SU-DHL-6 (cell line): ENCODE measurements at regions not wholly inside any gene's neighbourhood (a gene's known extent, or its start where the extent isn't known, plus 50 kb on each side); places are given as distances from the start of the nearest gene placed in this dataset.
"Not testable (repeated sequence)": the region's sequence is repeated elsewhere in the genome, so short reads cannot be mapped to it uniquely, and the experiment has no call there.

ENCODE experiments used
- H2AFZ ChIP-seq: fragments of 200-600 bp; sonication (generic); 2 replicates; pipeline ENCODE4 v1.6.1; 2014; ENCODE audit warnings: low read depth, mild to moderate bottlenecking, moderate library complexity, mixed read lengths, antibody characterized with exemption, low read length; ENCODE audit not compliant: severe bottlenecking
- H3F3A ChIP-seq: fragments of 200-600 bp; shearing (Covaris generic); 2 replicates; pipeline ENCODE4 v1.6.0; 2016; ENCODE audit warnings: antibody characterized with exemption, mild to moderate bottlenecking; ENCODE audit not compliant: insufficient read depth
- H3K27ac ChIP-seq: fragments of 200-600 bp; sonication (generic); 2 replicates; pipeline ENCODE4 v1.5.1; 2016; ENCODE audit warnings: low read depth, mild to moderate bottlenecking, low read length, moderate library complexity, mixed read lengths
- H3K27me3 ChIP-seq: fragments of 200-600 bp; sonication (generic), shearing (Covaris generic); 2 replicates; pipeline ENCODE4 v1.6.0; 2014; ENCODE audit warnings: mild to moderate bottlenecking, low read length
- H3K36me3 ChIP-seq: fragments of 200-600 bp; sonication (generic); 2 replicates; pipeline ENCODE4 v1.6.1; 2014; ENCODE audit warnings: mild to moderate bottlenecking, low read length, mixed read lengths
- H3K4me2 ChIP-seq: fragments of 300-600, 200-600 bp; shearing (Covaris generic), sonication (generic); 2 replicates; pipeline ENCODE4 v1.6.0; 2014; ENCODE audit warnings: low read length, low read depth, mild to moderate bottlenecking; ENCODE audit not compliant: poor library complexity, severe bottlenecking
- H3K4me3 ChIP-seq: fragments of 200-600 bp; sonication (generic); 2 replicates; pipeline ENCODE4 v1.5.1; 2014; ENCODE audit warnings: antibody characterized with exemption, low read length, mild to moderate bottlenecking, mixed read lengths; ENCODE audit not compliant: insufficient read depth, poor library complexity, severe bottlenecking
- H3K79me2 ChIP-seq: fragments of 200-600 bp; sonication (generic); 2 replicates; pipeline ENCODE4 v1.6.1; 2014; ENCODE audit warnings: mild to moderate bottlenecking, low read length, moderate library complexity; ENCODE audit not compliant: insufficient read depth
- H3K9ac ChIP-seq: fragments of 200-600 bp; sonication (generic); 2 replicates; pipeline ENCODE4 v1.7.0; 2014; ENCODE audit warnings: mild to moderate bottlenecking, low read length
- H3K9me2 ChIP-seq: fragments of 200-600 bp; sonication (generic); replicated peaks from 2 replicates; pipeline ENCODE4 v1.6.1; 2014; ENCODE audit warnings: low read length; ENCODE audit not compliant: insufficient read depth
- H3K9me3 ChIP-seq: fragments of 200-600 bp; sonication (generic); 2 replicates; pipeline ENCODE4 v1.6.1; 2014; ENCODE audit warnings: low read length, mixed read lengths; ENCODE audit not compliant: insufficient read depth
- H4K20me1 ChIP-seq: fragments of 200-600 bp; sonication (generic); 2 replicates; pipeline ENCODE4 v1.6.1; 2014; ENCODE audit warnings: low read depth, mild to moderate bottlenecking, antibody characterized with exemption, low read length, moderate library complexity, mixed read lengths
- CTCF ChIP-seq: fragments of 200-600 bp; sonication (generic); IDR thresholded peaks from one replicate; pipeline ENCODE4 v1.5.1; 2017; ENCODE audit warnings: antibody characterized with exemption, mild to moderate bottlenecking, low read length, moderate library complexity; ENCODE audit not compliant: insufficient read depth, poor library complexity, severe bottlenecking
- EZH2phosphoT487 ChIP-seq: fragments of 200-600 bp; sonication (generic), shearing (Covaris generic); conservative IDR thresholded peaks from 2 replicates; pipeline ENCODE4 v1.6.1; 2018; ENCODE audit warnings: mild to moderate bottlenecking, antibody characterized with exemption, low read length, moderate library complexity, mixed read lengths

GRCh38 chr5:110309222-110309621 lies 417.2 kb downstream of the TMEM232 start:
- Histone ChIP-seq H3K27ac (no peak overlapping the region), H3K9ac (no peak overlapping the region), H3K4me2 (no peak overlapping the region), H3K36me3 (no peaks in the 10 kb centered on the region), H3K9me3 (no peaks in the 10 kb centered on the region), H3K4me3 (no peak overlapping the region), H4K20me1 (no peaks in the 10 kb centered on the region), H2AFZ (no peak overlapping the region), H3K27me3 (no peaks in the 10 kb centered on the region), H3K9me2 (no peaks in the 10 kb centered on the region), H3K79me2 (no peaks in the 10 kb centered on the region), H3F3A (no peaks in the 10 kb centered on the region)
- TF ChIP-seq CTCF (no peak), EZH2phosphoT487 (no peak)

DNA sequence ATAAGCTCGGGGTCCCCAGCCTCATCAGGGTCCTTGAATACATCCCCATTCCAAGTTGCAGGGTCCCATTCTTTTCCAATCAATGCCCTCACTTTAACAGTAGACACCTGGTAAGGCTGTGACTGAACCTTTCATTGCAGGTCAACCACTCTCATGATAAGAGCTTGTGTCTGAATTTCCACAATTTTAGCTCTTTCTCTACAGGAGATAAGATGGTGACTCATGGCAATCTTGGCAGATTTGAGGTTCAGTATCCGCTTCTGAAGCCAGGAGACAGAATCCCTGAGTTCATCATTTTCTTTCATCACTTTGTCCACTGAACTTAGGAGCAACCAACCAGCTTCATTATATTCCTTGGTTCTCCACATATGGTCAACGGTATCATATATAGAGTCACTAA lies 409.9 kb downstream of the TMEM232 start:
- not testable (repeated sequence) for H3K79me2 ChIP-seq, H3K9me3 ChIP-seq, H3K4me2 ChIP-seq, H3K27me3 ChIP-seq, H3K27ac ChIP-seq, H2AFZ ChIP-seq, H3K9me2 ChIP-seq, H3K4me3 ChIP-seq, H3K9ac ChIP-seq, H3K36me3 ChIP-seq, H3F3A ChIP-seq, H4K20me1 ChIP-seq

- H3K9me3 ChIP-seq, result no peaks in the 10 kb centered on the region
- H3K79me2 ChIP-seq, result no peaks in the 10 kb centered on the region
- no peak for TF ChIP-seq CTCF
- no peak for TF ChIP-seq EZH2phosphoT487
- H3K27ac ChIP-seq, result no peak overlapping the region
- H3K4me2 ChIP-seq, result no peak overlapping the region
- H3K27me3 ChIP-seq, result no peaks in the 10 kb centered on the region
- no peaks in the 10 kb centered on the region for H3K9me2 ChIP-seq
- no peaks in the 10 kb centered on the region for H3K36me3 ChIP-seq
- no peak overlapping the region for H3K4me3 ChIP-seq
- H4K20me1 ChIP-seq, result no peaks in the 10 kb centered on the region
- no peaks in the 10 kb centered on the region for H3F3A ChIP-seq
- H2AFZ ChIP-seq, result no peak overlapping the region
- H3K9ac ChIP-seq, result no peak overlapping the region
Observed at GRCh38 chr5:110321117-110321516, 405.4 kb downstream of the TMEM232 start.

DNA sequence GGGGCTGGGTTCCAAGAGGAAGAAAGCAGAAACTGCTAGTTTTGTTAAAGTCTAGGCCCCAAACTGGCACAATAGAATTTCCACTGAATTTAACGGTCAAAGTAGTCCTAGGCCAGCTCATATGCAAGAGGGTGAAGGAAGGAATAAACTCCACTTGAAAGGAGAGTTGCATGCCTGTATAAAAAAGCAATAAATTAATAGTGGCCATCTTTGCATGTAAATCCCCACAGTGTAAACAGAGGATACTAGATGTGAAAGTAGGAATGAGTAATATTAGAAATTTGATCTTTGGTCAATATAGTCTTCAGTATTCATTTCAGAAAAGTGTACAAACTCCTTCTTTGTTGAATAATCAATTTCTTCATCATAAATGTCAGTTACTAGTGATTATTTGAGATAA lies 403.1 kb downstream of the TMEM232 start:
- H3K27ac ChIP-seq, result no peak overlapping the region
- no peaks in the 10 kb centered on the region for H3K79me2 ChIP-seq
- no peak overlapping the region for H3K4me2 ChIP-seq
- no peaks in the 10 kb centered on the region for H3K36me3 ChIP-seq
- no peaks in the 10 kb centered on the region for H4K20me1 ChIP-seq
- no peak for TF ChIP-seq EZH2phosphoT487
- no peak for TF ChIP-seq CTCF
- no peak overlapping the region for H3K4me3 ChIP-seq
- H3F3A ChIP-seq, result no peaks in the 10 kb centered on the region
- no peak overlapping the region for H2AFZ ChIP-seq
- H3K9me3 ChIP-seq, result no peaks in the 10 kb centered on the region
- no peaks in the 10 kb centered on the region for H3K9me2 ChIP-seq
- H3K9ac ChIP-seq, result no peak overlapping the region
- no peaks in the 10 kb centered on the region for H3K27me3 ChIP-seq
